ENCODE measurements at regions not wholly inside any gene's neighbourhood (a gene's known extent, or its start where the extent isn't known, plus 50 kb on each side); places are given as distances from the start of the nearest gene placed in this dataset.

GRCh38 chr11:44510372-44510771, 55.1 kb upstream of the CD82 start:
- no peak overlapping the region for H3K4me2 ChIP-seq (ENCODE audit: unreplicated experiment)
- TF ChIP-seq EZH2 (IDR thresholded peaks at IDR 0.05; ENCODE audit: insufficient read depth, poor library complexity, severe bottlenecking) (no peak), EZH2phosphoT487 (IDR thresholded peaks at IDR 0.05; ENCODE audit: insufficient read depth, low read depth) (no peak)
- H3K9me2 ChIP-seq (ENCODE audit: insufficient read depth), result no peaks in the 10 kb centered on the region
- no peaks in the 10 kb centered on the region for H4K20me1 ChIP-seq (ENCODE audit: insufficient read depth)
- H3K9me3 ChIP-seq (ENCODE audit: low read depth), result no peaks in the 10 kb centered on the region
- H3K27me3 ChIP-seq (replicated peaks; ENCODE audit: insufficient read depth), result peaks cover 36% of the 10 kb centered on the region
- no peak overlapping the region for H3K9ac ChIP-seq
- no peak overlapping the region for H3K4me3 ChIP-seq
- no peak overlapping the region for H2AFZ ChIP-seq
- no peak overlapping the region for H3K27ac ChIP-seq
- no peaks in the 10 kb centered on the region for H3F3A ChIP-seq (ENCODE audit: insufficient read depth)
- no peak for DNase-seq
- no peaks in the 10 kb centered on the region for H3K79me2 ChIP-seq (ENCODE audit: insufficient read depth)
- H3K4me1 ChIP-seq (ENCODE audit: insufficient read depth), result no peaks in the 10 kb centered on the region
- in situ Hi-C loops (cut with MboI), result no loop called here
- no peaks in the 10 kb centered on the region for H3K36me3 ChIP-seq (ENCODE audit: low read depth)
- WGBS, 2 experiments (ENCODE audit: low coverage in 1 of 2, low lambda C conversion rate in 2 of 2, missing lambda C conversion rate in 2 of 2), result 48 to 50% methylated on average over 11 of the region's 11 CpGs

GRCh38 chr11:44512818-44513217, 52.6 kb upstream of the CD82 start:
- 6 to 12% methylated on average over 9 to 12 of the region's 12 CpGs for WGBS, 2 experiments (ENCODE audit: low coverage in 1 of 2, low lambda C conversion rate in 2 of 2, missing lambda C conversion rate in 2 of 2)
- in situ Hi-C loops (cut with MboI), result no loop called here

GRCh38 chr11:44515048-44515447, 50.4 kb upstream of the CD82 start:
- Histone ChIP-seq H3K27me3 (replicated peaks; ENCODE audit: insufficient read depth) (peaks cover 67% of the 10 kb centered on the region), H3K9ac (no peak overlapping the region), H3F3A (ENCODE audit: insufficient read depth) (no peaks in the 10 kb centered on the region), H3K4me2 (ENCODE audit: unreplicated experiment) (no peak overlapping the region), H3K27ac (no peak overlapping the region), H2AFZ (no peak overlapping the region), H3K9me3 (ENCODE audit: low read depth) (no peaks in the 10 kb centered on the region), H3K79me2 (ENCODE audit: insufficient read depth) (no peaks in the 10 kb centered on the region), H3K36me3 (ENCODE audit: low read depth) (no peaks in the 10 kb centered on the region), H3K4me3 (no peak overlapping the region), H4K20me1 (ENCODE audit: insufficient read depth) (no peaks in the 10 kb centered on the region), H3K4me1 (ENCODE audit: insufficient read depth) (no peaks in the 10 kb centered on the region), H3K9me2 (ENCODE audit: insufficient read depth) (no peaks in the 10 kb centered on the region)
- in situ Hi-C loops (cut with MboI), result no loop called here
- no peak for DNase-seq
- no peak for TF ChIP-seq EZH2phosphoT487 (IDR thresholded peaks at IDR 0.05; ENCODE audit: insufficient read depth, low read depth)
- WGBS, 2 experiments (ENCODE audit: low coverage in 1 of 2, low lambda C conversion rate in 2 of 2, missing lambda C conversion rate in 2 of 2), result 17 to 34% methylated on average over 2 of the region's 2 CpGs

More at GRCh38 chr11:44512818-44513217, 52.6 kb upstream of the CD82 start:
- no peak for DNase-seq
- Histone ChIP-seq H3K9ac (no peak overlapping the region), H3K4me3 (no peak overlapping the region), H4K20me1 (ENCODE audit: insufficient read depth) (no peaks in the 10 kb centered on the region), H3K27me3 (replicated peaks; ENCODE audit: insufficient read depth) (peaks cover 56% of the 10 kb centered on the region), H3K9me3 (ENCODE audit: low read depth) (no peaks in the 10 kb centered on the region), H3K4me1 (ENCODE audit: insufficient read depth) (no peaks in the 10 kb centered on the region), H3K36me3 (ENCODE audit: low read depth) (no peaks in the 10 kb centered on the region), H3K4me2 (ENCODE audit: unreplicated experiment) (no peak overlapping the region), H3K9me2 (ENCODE audit: insufficient read depth) (no peaks in the 10 kb centered on the region), H3F3A (ENCODE audit: insufficient read depth) (no peaks in the 10 kb centered on the region), H3K27ac (no peak overlapping the region), H2AFZ (no peak overlapping the region), H3K79me2 (ENCODE audit: insufficient read depth) (no peaks in the 10 kb centered on the region)
- no peak for TF ChIP-seq EZH2 (IDR thresholded peaks at IDR 0.05; ENCODE audit: insufficient read depth, poor library complexity, severe bottlenecking)
- no peak for TF ChIP-seq EZH2phosphoT487 (IDR thresholded peaks at IDR 0.05; ENCODE audit: insufficient read depth, low read depth)

Measured in GM23248 (cell line).